ENCODE measurements at regions not wholly inside any gene's neighbourhood (a gene's known extent, or its start where the extent isn't known, plus 50 kb on each side); places are given as distances from the start of the nearest gene placed in this dataset.

DNA sequence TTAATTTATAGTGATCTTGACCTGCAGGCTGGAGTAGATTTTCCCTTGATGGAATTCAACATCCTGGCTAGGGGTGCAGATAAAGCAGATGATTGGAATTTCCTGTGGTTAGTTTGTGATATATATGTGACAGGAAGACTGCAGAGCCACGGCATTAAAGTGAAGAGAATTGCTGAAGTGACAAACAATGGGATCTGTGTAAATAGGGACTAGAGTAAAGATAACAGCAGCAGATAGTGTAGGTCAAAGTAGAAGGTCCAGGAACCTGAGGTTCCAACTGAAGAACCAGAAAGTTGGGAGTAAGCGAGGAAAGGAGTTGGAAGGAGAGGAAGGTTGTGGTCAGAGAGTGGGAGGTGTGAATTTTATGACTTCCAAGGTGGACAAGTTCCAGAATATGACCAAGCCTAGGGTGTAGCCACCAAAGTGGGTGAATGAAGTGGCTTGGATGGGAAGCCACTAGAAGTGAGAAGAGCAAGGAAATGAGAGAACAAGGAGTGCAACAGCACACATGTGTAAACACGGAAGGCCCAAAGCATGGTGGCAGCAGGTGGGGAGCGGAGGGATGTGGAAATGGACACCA, 325.0 kb downstream of the RAB28 start:
- ATAC-seq (no peak), FAIRE-seq (no peak), DNase-seq (no peak)
- Histone ChIP-seq H3K9me3 (no peaks in the 10 kb centered on the region), H3K4me1 (no peaks in the 10 kb centered on the region), H3K27ac (no peak overlapping the region), H3K27me3 (no peaks in the 10 kb centered on the region), H3K4me3 (no peak overlapping the region), H3K36me3 (no peaks in the 10 kb centered on the region)
- 76% methylated on average over 4 of the region's 4 CpGs for WGBS, 2 donors
- TF ChIP-seq, protein P1, sequence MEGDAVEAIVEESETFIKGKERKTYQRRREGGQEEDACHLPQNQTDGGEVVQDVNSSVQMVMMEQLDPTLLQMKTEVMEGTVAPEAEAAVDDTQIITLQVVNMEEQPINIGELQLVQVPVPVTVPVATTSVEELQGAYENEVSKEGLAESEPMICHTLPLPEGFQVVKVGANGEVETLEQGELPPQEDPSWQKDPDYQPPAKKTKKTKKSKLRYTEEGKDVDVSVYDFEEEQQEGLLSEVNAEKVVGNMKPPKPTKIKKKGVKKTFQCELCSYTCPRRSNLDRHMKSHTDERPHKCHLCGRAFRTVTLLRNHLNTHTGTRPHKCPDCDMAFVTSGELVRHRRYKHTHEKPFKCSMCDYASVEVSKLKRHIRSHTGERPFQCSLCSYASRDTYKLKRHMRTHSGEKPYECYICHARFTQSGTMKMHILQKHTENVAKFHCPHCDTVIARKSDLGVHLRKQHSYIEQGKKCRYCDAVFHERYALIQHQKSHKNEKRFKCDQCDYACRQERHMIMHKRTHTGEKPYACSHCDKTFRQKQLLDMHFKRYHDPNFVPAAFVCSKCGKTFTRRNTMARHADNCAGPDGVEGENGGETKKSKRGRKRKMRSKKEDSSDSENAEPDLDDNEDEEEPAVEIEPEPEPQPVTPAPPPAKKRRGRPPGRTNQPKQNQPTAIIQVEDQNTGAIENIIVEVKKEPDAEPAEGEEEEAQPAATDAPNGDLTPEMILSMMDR (IDR thresholded peaks at IDR 0.05) = no peak
- intact Hi-C loops (cut with DNase I) = no loop called here

DNA sequence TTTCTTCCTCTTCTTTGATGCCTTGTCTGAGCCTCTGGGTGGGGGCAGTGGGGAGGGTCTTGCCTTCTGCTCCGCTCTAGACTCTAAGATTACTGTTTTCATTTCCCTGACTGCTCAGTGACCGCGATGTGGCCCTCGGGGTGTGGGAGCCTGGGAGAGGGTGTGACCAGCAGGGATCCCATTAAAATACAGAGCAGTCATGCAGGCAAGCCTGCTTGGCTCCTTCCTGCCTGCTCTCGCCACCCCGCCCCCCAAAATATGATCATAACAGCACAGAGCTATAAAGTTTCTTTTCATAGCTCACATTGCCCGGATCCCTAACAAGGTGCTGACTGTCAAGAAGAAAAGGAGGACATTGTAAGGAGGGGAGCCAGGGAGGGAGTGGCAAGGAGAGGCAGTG, 332.9 kb downstream of the RAB28 start:
- intact Hi-C loops (cut with DNase I) = no loop called here
- no peak overlapping the region for H3K27ac ChIP-seq
- no peak for DNase-seq
- no peaks in the 10 kb centered on the region for H3K9me3 ChIP-seq
- no peaks in the 10 kb centered on the region for H3K27me3 ChIP-seq
- TF ChIP-seq, protein P1 (IDR thresholded peaks at IDR 0.05) = no peak
- WGBS, 2 donors = 65 to 76% methylated on average over 7 of the region's 7 CpGs
- no peak for FAIRE-seq
- H3K4me1 ChIP-seq = no peaks in the 10 kb centered on the region
- H3K4me3 ChIP-seq = no peak overlapping the region
- no peaks in the 10 kb centered on the region for H3K36me3 ChIP-seq
- no peak for ATAC-seq

DNA sequence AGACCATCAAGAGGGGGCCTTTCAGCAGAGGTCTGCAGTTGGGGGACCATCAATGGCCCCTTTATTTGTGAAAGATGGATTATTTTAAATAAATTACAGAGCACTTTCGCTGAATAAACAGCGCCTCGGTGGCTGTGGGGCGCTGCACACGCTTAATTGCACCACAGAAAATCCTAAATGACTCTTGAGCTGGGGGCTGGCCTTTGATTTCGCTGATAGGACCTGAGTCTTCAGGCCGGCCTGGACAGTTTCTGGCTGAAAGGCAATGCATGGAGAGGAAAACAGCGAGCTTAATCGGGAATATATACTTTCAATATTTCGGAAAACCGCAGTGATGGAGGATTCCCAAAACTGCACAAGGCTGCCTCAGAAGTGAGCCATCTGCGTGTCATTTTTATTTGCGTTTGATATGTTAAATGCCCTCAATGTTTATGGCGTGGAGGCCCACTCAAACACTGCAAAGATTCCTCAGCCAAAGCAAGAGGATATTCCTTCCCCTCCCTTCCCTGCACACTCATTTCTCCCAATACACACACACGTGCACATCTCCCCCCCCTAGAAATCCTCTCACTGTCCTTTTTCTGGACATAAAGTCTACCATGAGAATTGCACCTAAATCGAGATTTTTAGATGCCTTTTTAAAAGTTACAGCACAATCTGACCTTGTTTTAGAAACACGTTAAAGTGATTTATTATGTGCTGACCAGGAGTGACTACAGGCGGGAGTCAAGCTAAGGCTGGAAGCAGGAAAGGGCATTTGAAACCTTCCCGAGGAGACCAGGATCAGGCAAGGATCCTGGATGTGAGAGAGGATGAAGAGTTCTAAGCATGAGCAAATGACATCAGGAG, 340.7 kb downstream of the RAB28 start:
- DNase-seq (no peak), FAIRE-seq (no peak), ATAC-seq (no peak)
- 55 to 59% methylated on average over 19 of the region's 19 CpGs for WGBS, 2 donors
- no peaks in the 10 kb centered on the region for H3K27me3 ChIP-seq
- H3K27ac ChIP-seq = no peak overlapping the region
- no peaks in the 10 kb centered on the region for H3K4me1 ChIP-seq
- no peak overlapping the region for H3K4me3 ChIP-seq
- no peaks in the 10 kb centered on the region for H3K9me3 ChIP-seq
- TF ChIP-seq, protein P1 (IDR thresholded peaks at IDR 0.05) = no peak
- H3K36me3 ChIP-seq = no peaks in the 10 kb centered on the region
- intact Hi-C loops (cut with DNase I) = no loop called here

DNA sequence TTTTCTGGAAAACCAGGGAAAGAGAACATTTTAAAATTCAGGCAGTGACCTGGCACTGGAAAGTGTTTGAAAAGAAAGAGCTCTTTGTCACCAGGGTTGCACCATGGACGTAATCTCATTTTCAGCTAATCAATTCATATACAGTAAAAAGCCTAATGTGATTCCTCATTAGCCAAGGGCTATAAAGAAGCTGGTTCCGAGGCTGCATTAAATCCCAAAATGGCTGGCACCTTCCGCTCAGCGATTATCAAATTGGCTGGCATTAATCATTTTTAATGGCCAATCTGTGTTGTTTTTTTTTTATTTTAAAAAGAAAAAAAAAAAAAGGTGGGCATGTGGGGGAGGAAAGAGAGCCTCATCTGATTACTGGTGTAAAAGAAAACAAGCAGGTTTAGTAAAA, 341.4 kb downstream of the RAB28 start:
- Histone ChIP-seq H3K36me3 (no peaks in the 10 kb centered on the region), H3K27ac (no peak overlapping the region), H3K4me1 (no peaks in the 10 kb centered on the region), H3K27me3 (no peaks in the 10 kb centered on the region), H3K4me3 (no peak overlapping the region), H3K9me3 (no peaks in the 10 kb centered on the region)
- ATAC-seq = no peak
- FAIRE-seq = no peak
- 56 to 58% methylated on average over 4 of the region's 4 CpGs for WGBS, 2 donors
- TF ChIP-seq, protein P1 (IDR thresholded peaks at IDR 0.05) = no peak
- intact Hi-C loops (cut with DNase I) = no loop called here
- DNase-seq = no peak

DNA sequence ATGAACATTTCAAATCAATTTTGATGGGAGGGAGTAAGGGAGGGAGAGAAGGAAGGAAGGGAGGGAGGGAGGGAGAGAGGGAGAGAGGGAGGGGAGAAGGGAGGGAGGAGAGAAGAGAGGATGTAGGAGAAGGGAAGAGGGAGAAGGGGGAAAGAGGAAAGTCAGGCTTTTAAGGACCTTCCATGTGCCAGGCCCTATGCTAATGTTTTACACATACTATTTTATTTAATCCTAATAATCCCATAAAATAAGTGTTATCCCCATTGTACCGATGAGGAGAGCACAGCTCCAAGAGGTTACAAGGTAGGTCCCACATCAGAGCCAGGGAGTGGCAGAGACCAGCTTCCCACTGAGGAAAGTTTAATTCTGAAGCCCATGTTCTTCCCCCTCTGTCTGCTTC, 341.9 kb downstream of the RAB28 start:
- WGBS, 2 donors = 49 to 81% methylated on average over 1 of the region's 1 CpG
- no peak for ATAC-seq
- no peak for FAIRE-seq
- H3K4me1 ChIP-seq = no peaks in the 10 kb centered on the region
- no peak for DNase-seq
- no peaks in the 10 kb centered on the region for H3K9me3 ChIP-seq
- no peak overlapping the region for H3K27ac ChIP-seq
- no peaks in the 10 kb centered on the region for H3K27me3 ChIP-seq
- no peak overlapping the region for H3K4me3 ChIP-seq
- intact Hi-C loops (cut with DNase I) = no loop called here
- TF ChIP-seq, protein P1 (IDR thresholded peaks at IDR 0.05) = no peak
- no peaks in the 10 kb centered on the region for H3K36me3 ChIP-seq

All from pancreas (tissue), 10 donors.